SU-DHL-6 (cell line): ENCODE measurements at regions not wholly inside any gene's neighbourhood (a gene's known extent, or its start where the extent isn't known, plus 50 kb on each side); places are given as distances from the start of the nearest gene placed in this dataset.

Experiments
- H2AFZ ChIP-seq: fragments of 200-600 bp; sonication (generic); 2 replicates; pipeline ENCODE4 v1.6.1; 2014; ENCODE audit warnings: low read depth, mild to moderate bottlenecking, moderate library complexity, mixed read lengths, antibody characterized with exemption, low read length; ENCODE audit not compliant: severe bottlenecking
- H3F3A ChIP-seq: fragments of 200-600 bp; shearing (Covaris generic); 2 replicates; pipeline ENCODE4 v1.6.0; 2016; ENCODE audit warnings: antibody characterized with exemption, mild to moderate bottlenecking; ENCODE audit not compliant: insufficient read depth
- H3K27ac ChIP-seq: fragments of 200-600 bp; sonication (generic); 2 replicates; pipeline ENCODE4 v1.5.1; 2016; ENCODE audit warnings: low read depth, mild to moderate bottlenecking, low read length, moderate library complexity, mixed read lengths
- H3K27me3 ChIP-seq: fragments of 200-600 bp; sonication (generic), shearing (Covaris generic); 2 replicates; pipeline ENCODE4 v1.6.0; 2014; ENCODE audit warnings: mild to moderate bottlenecking, low read length
- H3K36me3 ChIP-seq: fragments of 200-600 bp; sonication (generic); 2 replicates; pipeline ENCODE4 v1.6.1; 2014; ENCODE audit warnings: mild to moderate bottlenecking, low read length, mixed read lengths
- H3K4me2 ChIP-seq: fragments of 300-600, 200-600 bp; shearing (Covaris generic), sonication (generic); 2 replicates; pipeline ENCODE4 v1.6.0; 2014; ENCODE audit warnings: low read length, low read depth, mild to moderate bottlenecking; ENCODE audit not compliant: poor library complexity, severe bottlenecking
- H3K4me3 ChIP-seq: fragments of 200-600 bp; sonication (generic); 2 replicates; pipeline ENCODE4 v1.5.1; 2014; ENCODE audit warnings: antibody characterized with exemption, low read length, mild to moderate bottlenecking, mixed read lengths; ENCODE audit not compliant: insufficient read depth, poor library complexity, severe bottlenecking
- H3K79me2 ChIP-seq: fragments of 200-600 bp; sonication (generic); 2 replicates; pipeline ENCODE4 v1.6.1; 2014; ENCODE audit warnings: mild to moderate bottlenecking, low read length, moderate library complexity; ENCODE audit not compliant: insufficient read depth
- H3K9ac ChIP-seq: fragments of 200-600 bp; sonication (generic); 2 replicates; pipeline ENCODE4 v1.7.0; 2014; ENCODE audit warnings: mild to moderate bottlenecking, low read length
- H3K9me2 ChIP-seq: fragments of 200-600 bp; sonication (generic); replicated peaks from 2 replicates; pipeline ENCODE4 v1.6.1; 2014; ENCODE audit warnings: low read length; ENCODE audit not compliant: insufficient read depth
- H3K9me3 ChIP-seq: fragments of 200-600 bp; sonication (generic); 2 replicates; pipeline ENCODE4 v1.6.1; 2014; ENCODE audit warnings: low read length, mixed read lengths; ENCODE audit not compliant: insufficient read depth
- H4K20me1 ChIP-seq: fragments of 200-600 bp; sonication (generic); 2 replicates; pipeline ENCODE4 v1.6.1; 2014; ENCODE audit warnings: low read depth, mild to moderate bottlenecking, antibody characterized with exemption, low read length, moderate library complexity, mixed read lengths
- EZH2phosphoT487 ChIP-seq: fragments of 200-600 bp; sonication (generic), shearing (Covaris generic); conservative IDR thresholded peaks from 2 replicates; pipeline ENCODE4 v1.6.1; 2018; ENCODE audit warnings: mild to moderate bottlenecking, antibody characterized with exemption, low read length, moderate library complexity, mixed read lengths
- TF ChIP-seq, protein P1 (sequence below): fragments of 200-600 bp; sonication (generic); IDR thresholded peaks from one replicate; pipeline ENCODE4 v1.5.1; 2017; ENCODE audit warnings: antibody characterized with exemption, mild to moderate bottlenecking, low read length, moderate library complexity; ENCODE audit not compliant: insufficient read depth, poor library complexity, severe bottlenecking

DNA sequence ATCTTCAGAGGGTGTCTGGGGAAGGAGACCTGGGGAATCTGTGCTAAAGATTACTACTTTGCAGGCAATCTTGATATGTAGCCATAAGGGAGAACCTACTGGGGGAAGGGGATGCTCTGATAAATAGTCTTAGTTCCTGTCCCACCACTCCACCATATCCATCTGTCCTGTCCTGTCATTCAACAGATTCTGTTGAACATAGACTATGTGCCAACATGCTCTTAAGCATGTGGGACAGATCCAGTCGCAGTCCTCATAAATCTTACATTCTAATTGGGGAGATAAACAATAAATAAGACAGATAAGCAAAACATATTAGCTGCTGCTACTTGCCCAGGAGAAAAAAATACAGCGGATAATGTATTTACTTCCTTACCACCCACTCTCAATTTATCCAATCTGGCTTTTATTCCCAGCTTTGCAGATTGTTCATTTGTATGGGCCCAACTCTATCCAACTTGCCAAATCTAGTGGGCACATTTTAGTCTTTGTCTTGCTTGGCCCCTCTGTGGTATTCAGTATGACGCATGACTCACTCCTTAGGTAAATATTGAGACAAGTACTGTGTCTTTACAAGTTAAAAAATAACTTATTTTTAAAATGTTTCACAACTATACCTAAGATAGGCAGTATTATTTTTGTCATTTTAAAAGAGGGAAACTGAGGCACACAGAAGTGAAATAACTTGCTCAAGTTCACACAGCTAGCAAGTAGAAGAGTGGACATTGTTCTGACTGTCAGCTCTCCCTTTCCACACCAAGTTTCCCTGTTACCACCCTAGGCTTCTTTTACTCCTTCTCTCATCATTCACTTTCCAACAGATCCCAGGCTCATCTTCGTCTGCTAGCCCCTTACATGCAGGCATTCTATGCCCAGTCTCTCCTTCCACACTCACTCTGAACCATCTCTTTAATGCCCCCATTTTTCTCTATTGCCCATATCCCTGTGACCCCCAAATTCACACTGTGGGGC lies 133.6 kb upstream of the SESN3 start:
- TF ChIP-seq, protein P1, sequence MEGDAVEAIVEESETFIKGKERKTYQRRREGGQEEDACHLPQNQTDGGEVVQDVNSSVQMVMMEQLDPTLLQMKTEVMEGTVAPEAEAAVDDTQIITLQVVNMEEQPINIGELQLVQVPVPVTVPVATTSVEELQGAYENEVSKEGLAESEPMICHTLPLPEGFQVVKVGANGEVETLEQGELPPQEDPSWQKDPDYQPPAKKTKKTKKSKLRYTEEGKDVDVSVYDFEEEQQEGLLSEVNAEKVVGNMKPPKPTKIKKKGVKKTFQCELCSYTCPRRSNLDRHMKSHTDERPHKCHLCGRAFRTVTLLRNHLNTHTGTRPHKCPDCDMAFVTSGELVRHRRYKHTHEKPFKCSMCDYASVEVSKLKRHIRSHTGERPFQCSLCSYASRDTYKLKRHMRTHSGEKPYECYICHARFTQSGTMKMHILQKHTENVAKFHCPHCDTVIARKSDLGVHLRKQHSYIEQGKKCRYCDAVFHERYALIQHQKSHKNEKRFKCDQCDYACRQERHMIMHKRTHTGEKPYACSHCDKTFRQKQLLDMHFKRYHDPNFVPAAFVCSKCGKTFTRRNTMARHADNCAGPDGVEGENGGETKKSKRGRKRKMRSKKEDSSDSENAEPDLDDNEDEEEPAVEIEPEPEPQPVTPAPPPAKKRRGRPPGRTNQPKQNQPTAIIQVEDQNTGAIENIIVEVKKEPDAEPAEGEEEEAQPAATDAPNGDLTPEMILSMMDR, result no peak
- no peak for TF ChIP-seq EZH2phosphoT487
- Histone ChIP-seq H3K27ac (no peak overlapping the region), H3K4me2 (no peak overlapping the region), H3K9me2 (no peaks in the 10 kb centered on the region), H3K9ac (no peak overlapping the region), H3K9me3 (no peaks in the 10 kb centered on the region), H3K4me3 (no peak overlapping the region), H2AFZ (no peak overlapping the region), H3K27me3 (no peaks in the 10 kb centered on the region; the same call in 1 of the 2 replicates), H4K20me1 (no peaks in the 10 kb centered on the region), H3K36me3 (no peaks in the 10 kb centered on the region), H3K79me2 (no peaks in the 10 kb centered on the region), H3F3A (no peaks in the 10 kb centered on the region)

DNA sequence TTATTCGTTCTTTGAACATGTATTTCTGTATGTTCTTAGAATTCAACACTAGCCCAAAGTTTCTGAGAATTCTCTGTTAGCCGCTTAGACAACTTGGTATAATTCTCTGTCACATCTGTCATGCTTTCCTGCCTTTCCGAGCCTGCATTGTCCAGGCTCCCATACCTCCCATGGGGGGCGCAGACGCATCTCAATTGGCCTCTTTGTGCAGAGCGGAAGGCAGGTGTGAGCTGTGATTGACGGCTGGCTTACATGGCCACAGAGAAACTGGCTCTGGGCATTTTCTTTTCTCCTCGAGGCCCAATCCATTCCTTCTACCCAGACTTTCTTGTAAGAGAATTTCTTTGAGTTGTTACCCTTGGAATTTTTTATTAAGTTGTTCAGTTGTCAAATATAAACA lies 132.7 kb upstream of the SESN3 start:
- H3K9me3 ChIP-seq, result no peaks in the 10 kb centered on the region
- H3K4me2 ChIP-seq, result no peak overlapping the region
- no peaks in the 10 kb centered on the region for H3K9me2 ChIP-seq
- H3K79me2 ChIP-seq, result no peaks in the 10 kb centered on the region
- H3K27ac ChIP-seq, result no peak overlapping the region
- no peaks in the 10 kb centered on the region; the same call in 1 of the 2 replicates for H3K27me3 ChIP-seq
- no peaks in the 10 kb centered on the region for H3K36me3 ChIP-seq
- H3K4me3 ChIP-seq, result no peak overlapping the region
- no peaks in the 10 kb centered on the region for H3F3A ChIP-seq
- TF ChIP-seq, protein P1, result no peak
- TF ChIP-seq EZH2phosphoT487, result no peak
- no peaks in the 10 kb centered on the region for H4K20me1 ChIP-seq
- H2AFZ ChIP-seq, result no peak overlapping the region
- no peak overlapping the region for H3K9ac ChIP-seq

DNA sequence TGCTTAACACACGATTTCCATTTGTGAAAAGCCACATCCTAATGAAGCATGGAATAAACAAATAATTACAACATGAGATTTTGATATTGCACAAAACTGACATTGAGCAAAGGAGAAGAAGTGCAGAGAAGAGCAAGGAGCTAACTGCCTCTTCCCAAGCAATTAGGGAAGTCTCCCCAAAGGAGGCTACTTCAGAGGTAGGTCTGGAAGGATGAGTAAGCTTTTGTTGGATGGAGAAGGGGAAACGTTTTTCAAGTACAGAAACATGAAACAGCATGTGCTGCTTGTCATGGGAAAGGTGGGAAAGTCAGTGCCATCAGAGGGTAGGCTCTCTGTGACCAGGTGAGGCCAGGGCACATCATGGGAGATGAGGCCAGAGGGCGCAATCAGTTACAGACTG lies 132.2 kb upstream of the SESN3 start:
- TF ChIP-seq, protein P1, result no peak
- no peak for TF ChIP-seq EZH2phosphoT487
- Histone ChIP-seq H3K4me2 (no peak overlapping the region), H3K36me3 (no peaks in the 10 kb centered on the region), H2AFZ (no peak overlapping the region), H3K27ac (no peak overlapping the region), H3K9me2 (no peaks in the 10 kb centered on the region), H4K20me1 (no peaks in the 10 kb centered on the region), H3F3A (no peaks in the 10 kb centered on the region), H3K79me2 (no peaks in the 10 kb centered on the region), H3K9ac (no peak overlapping the region), H3K4me3 (no peak overlapping the region), H3K27me3 (no peaks in the 10 kb centered on the region; the same call in 1 of the 2 replicates), H3K9me3 (no peaks in the 10 kb centered on the region)
